Skeletal muscle tissue (tissue), 3 donors: ENCODE measurements at regions not wholly inside any gene's neighbourhood (a gene's known extent, or its start where the extent isn't known, plus 50 kb on each side); places are given as distances from the start of the nearest gene placed in this dataset.

Experiments used
- H3K27ac ChIP-seq: one replicate; pipeline ENCODE4 v1.7.0; 2013; ENCODE audit warnings: mild to moderate bottlenecking, low read depth, low read length, inconsistent platforms
- H3K27me3 ChIP-seq, 3 donors: one replicate each; pipeline ENCODE4 v1.7.0; 2013; ENCODE audit warnings: low read length in 3 of 3; ENCODE audit not compliant: control insufficient read depth in 3 of 3, insufficient read depth in 3 of 3
- H3K36me3 ChIP-seq, 3 donors: one replicate each; pipeline ENCODE4 v1.7.0; 2013; ENCODE audit warnings: low read length in 3 of 3; ENCODE audit not compliant: control insufficient read depth in 3 of 3, insufficient read depth in 3 of 3
- H3K4me1 ChIP-seq, 3 donors: one replicate each; pipeline ENCODE4 v1.7.0; 2013; ENCODE audit warnings: low read length in 3 of 3, mild to moderate bottlenecking in 3 of 3; ENCODE audit not compliant: control insufficient read depth in 3 of 3, insufficient read depth in 3 of 3
- H3K4me3 ChIP-seq, 3 donors: one replicate each; pipeline ENCODE4 v1.7.0; 2013; ENCODE audit warnings: low read length in 3 of 3
- H3K9ac ChIP-seq, 3 donors: one replicate each; pipeline ENCODE4 v1.7.0; 2013; ENCODE audit warnings: low read length in 3 of 3, mild to moderate bottlenecking in 3 of 3, moderate library complexity in 2 of 3, low read depth in 1 of 3
- H3K9me3 ChIP-seq, 3 donors: one replicate each; pipeline ENCODE4 v1.7.0; 2013; ENCODE audit warnings: low read length in 3 of 3; ENCODE audit not compliant: control insufficient read depth in 3 of 3
- donor health status: Osteomylitis.

DNA sequence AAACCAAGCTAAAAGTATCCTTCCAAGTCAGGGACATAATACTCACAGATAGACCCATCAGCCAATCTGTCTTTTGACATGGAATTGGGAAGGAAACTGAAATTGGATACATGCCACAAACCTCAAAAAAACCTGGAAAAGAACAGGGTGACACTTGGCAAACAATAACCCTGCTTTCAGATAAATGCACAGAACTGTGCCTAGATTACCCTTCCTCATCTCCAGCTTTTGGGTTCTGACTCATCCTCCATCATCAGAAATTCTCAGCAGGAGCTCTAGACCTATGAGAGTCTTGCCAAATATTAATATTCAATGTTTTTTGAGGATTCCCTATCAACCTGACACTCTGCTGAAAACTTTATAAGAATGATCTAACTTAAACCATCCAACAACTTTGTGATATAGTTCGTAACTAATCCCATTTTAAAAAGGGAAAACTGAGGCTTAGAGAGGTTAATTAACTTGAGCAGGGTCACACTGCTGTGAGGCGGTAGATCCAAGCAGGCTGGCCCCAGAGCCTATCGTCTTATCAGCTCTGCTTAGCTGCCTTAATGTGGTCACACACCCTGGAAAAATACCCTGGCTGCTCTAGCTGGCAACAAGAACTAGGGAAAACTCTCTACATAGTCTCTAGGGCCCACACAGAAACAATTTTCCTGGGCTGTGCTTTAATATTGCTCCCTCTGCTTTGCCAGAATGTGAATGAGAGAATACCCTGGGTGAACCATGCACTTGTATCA, 157.0 kb upstream of the TRPC7 start:
- no peak overlapping the region for H3K4me3 ChIP-seq
- no peak overlapping the region for H3K9ac ChIP-seq
- H3K9me3 ChIP-seq = no peaks in the 10 kb centered on the region
- H3K4me1 ChIP-seq = no peaks in the 10 kb centered on the region
- no peaks in the 10 kb centered on the region for H3K36me3 ChIP-seq
- H3K27ac ChIP-seq = no peak overlapping the region
- H3K27me3 ChIP-seq = peaks cover 0 to 2% (median 0%) of the 10 kb centered on the region in 3 donors

DNA sequence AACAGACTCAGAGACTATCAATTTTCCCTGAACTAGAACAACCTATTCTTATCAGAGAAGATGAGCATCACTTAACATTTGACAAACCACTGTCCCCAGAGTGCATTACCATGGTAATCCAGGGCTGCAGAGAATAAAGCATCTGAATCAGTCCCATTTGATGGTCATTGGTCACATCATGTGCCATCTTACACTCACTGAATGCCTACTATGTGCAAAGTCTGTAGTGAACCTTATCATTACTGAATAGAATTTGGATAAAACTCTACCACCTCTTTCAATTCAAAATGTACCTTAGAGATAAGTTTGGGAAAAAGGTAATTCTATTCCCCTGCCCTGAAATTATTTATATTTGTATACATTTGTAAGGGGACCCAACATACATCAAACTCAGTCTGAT, 156.4 kb upstream of the TRPC7 start:
- no peaks in the 10 kb centered on the region for H3K4me1 ChIP-seq
- H3K27ac ChIP-seq = no peak overlapping the region
- H3K36me3 ChIP-seq = no peaks in the 10 kb centered on the region
- peaks cover 0 to 2% (median 0%) of the 10 kb centered on the region in 3 donors for H3K27me3 ChIP-seq
- H3K9me3 ChIP-seq = no peaks in the 10 kb centered on the region
- no peak overlapping the region for H3K9ac ChIP-seq
- H3K4me3 ChIP-seq = no peak overlapping the region

DNA sequence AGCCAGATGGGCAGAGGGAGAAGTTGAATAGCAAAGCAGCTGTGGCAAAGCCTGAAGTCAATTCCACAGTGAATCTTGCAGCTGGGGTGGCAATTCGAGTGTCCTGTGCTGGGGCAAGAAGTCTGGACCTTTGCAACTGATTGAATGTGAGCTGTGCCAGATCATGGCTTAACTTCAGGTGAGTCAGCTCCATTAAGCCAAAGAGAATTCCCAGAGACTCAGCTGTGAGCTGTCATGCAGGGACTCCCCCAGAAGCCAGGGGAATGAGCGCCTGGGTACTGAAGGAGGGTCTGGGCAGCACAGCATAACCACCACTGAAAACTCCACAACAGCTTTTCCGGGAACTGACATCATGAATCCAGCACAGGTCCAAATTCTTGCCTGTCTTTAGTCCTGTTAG, 153.5 kb upstream of the TRPC7 start:
- Histone ChIP-seq H3K27ac (no peak overlapping the region), H3K36me3 (no peaks in the 10 kb centered on the region), H3K27me3 (no peaks in the 10 kb centered on the region), H3K9me3 (no peaks in the 10 kb centered on the region), H3K9ac (no peak overlapping the region), H3K4me3 (no peak overlapping the region), H3K4me1 (no peaks in the 10 kb centered on the region)

DNA sequence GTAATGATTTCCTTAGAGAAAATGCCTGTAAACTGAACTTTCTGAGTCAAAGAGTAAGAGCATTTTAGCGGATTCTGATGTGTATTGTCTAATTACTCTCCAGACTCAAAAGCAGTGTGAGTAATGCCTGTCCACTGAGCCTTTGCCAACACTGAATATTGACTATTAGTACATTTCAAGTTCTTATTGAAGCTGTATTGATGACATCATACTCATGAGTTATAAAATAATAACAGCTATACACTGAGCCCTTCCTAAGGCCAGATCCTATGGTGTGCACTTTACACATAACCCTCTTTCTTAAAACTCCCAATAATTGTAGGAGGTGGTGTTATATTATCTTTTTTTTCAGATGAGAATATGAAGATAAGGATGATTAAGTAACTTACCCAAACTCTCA, 152.8 kb upstream of the TRPC7 start:
- no peaks in the 10 kb centered on the region for H3K9me3 ChIP-seq
- no peaks in the 10 kb centered on the region for H3K4me1 ChIP-seq
- no peaks in the 10 kb centered on the region for H3K27me3 ChIP-seq
- no peak overlapping the region for H3K9ac ChIP-seq
- no peak overlapping the region for H3K4me3 ChIP-seq
- no peak overlapping the region for H3K27ac ChIP-seq
- H3K36me3 ChIP-seq = no peaks in the 10 kb centered on the region

DNA sequence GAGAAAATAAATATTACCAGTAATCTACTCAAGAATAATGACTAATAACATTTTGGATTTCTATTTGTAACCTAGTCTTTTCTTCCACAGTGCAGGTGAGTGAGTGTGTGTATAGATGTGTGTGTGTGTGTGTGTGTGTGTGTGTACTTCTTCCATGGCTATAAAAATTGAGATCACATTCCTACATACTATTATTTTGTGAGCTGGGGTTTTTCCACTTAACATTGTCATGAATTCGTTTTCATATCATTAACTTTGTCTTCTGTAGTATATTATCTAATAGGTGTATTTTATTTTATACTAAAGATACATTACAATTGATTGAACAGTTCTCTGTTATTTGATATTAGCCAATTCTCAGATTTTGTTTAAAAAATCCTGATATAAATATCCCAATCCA, 152.4 kb upstream of the TRPC7 start:
- Histone ChIP-seq H3K4me3 (no peak overlapping the region), H3K9me3 (no peaks in the 10 kb centered on the region), H3K27ac (no peak overlapping the region), H3K36me3 (no peaks in the 10 kb centered on the region), H3K27me3 (no peaks in the 10 kb centered on the region), H3K9ac (no peak overlapping the region), H3K4me1 (no peaks in the 10 kb centered on the region)

DNA sequence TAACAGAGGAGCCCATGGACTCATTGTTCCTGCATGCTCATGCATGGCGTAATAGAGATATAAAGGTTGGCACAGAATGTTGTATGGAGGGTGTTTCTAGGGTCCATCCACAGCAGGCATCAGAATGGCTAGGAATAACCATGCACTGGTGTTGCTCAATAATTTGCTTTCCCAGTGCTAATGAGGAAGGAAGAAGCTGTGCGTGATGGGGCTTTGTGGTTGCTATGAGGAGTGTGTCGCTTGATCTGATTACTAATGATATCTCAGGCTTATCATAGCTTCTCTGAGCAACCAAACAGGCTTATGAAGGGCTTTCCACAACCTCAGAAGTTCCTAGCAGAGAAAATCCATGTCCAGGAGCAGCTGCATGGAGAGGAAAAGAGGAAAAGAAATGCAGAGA, 151.3 kb upstream of the TRPC7 start:
- Histone ChIP-seq H3K9me3 (no peaks in the 10 kb centered on the region), H3K36me3 (no peaks in the 10 kb centered on the region), H3K4me3 (no peak overlapping the region), H3K9ac (no peak overlapping the region), H3K27ac (no peak overlapping the region), H3K4me1 (no peaks in the 10 kb centered on the region), H3K27me3 (no peaks in the 10 kb centered on the region)

DNA sequence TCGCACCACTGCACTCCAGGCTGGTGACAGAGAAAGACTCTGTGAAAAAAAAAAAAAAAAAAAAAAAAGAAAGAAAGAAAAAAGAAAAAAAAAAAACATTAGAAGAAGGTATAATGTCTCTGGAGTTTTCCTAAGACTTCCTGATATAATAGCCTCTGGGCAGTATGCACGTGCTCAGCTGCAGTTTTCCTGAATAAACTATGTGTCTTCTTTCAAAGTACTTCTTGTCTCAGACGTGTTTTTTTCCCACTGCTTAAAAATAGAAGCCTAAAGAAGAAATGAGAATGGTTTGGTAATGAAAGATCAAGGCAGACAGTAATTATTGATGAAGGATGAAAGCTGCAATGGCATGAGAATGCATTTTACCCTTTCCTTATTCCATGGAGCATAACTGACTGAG, 148.1 kb upstream of the TRPC7 start:
- Histone ChIP-seq H3K9me3 (no peaks in the 10 kb centered on the region), H3K36me3 (no peaks in the 10 kb centered on the region), H3K27me3 (no peaks in the 10 kb centered on the region), H3K4me1 (no peaks in the 10 kb centered on the region), H3K9ac (no peak overlapping the region), H3K27ac (no peak overlapping the region), H3K4me3 (no peak overlapping the region)

DNA sequence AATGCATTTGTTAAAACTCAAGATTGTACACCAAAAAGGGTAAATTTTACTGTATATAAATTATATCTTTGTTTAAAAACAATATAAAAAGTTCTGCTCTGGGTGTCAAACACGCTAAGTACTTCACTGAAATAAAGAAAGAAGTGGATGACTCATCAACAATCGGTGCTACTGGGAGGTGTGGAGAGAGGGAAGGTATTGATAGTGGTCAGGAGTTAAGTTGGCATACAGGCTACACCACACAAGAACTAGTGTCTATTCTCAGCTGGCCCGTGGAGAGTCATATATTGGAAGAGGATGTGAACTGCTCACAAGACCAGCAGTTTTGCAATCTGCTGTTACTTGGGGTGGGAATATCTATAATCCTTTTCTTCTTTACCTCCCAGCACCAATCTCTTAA, 145.7 kb upstream of the TRPC7 start:
- H3K4me3 ChIP-seq = no peak overlapping the region
- no peaks in the 10 kb centered on the region for H3K36me3 ChIP-seq
- H3K9me3 ChIP-seq = no peaks in the 10 kb centered on the region
- H3K27ac ChIP-seq = no peak overlapping the region
- no peaks in the 10 kb centered on the region for H3K4me1 ChIP-seq
- no peak overlapping the region for H3K9ac ChIP-seq
- no peaks in the 10 kb centered on the region for H3K27me3 ChIP-seq

GRCh38 chr5:136510481-136510880, 145.1 kb upstream of the TRPC7 start:
- Histone ChIP-seq H3K4me1 (no peaks in the 10 kb centered on the region), H3K9ac (no peak overlapping the region), H3K27me3 (no peaks in the 10 kb centered on the region), H3K9me3 (no peaks in the 10 kb centered on the region), H3K36me3 (no peaks in the 10 kb centered on the region), H3K4me3 (no peak overlapping the region), H3K27ac (no peak overlapping the region)

DNA sequence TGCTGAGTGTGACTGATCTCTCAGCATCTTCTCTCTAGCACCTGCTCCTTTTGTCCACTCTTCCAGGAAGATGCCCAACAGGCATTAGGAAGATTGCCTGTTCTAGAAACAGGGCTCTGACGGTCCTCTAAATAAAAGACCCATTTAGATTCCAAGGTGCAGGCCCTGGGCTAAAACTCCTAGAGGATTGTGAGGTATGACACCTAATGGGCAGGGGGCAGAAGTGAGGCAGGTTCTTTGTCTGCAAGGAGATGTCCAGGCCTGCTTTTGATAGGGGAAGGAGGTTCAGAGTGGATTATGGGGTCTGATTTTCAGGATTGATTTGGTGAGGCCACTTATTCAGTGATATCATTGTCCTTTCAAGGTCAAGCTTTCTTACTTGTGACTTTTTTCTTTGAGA, 140.8 kb upstream of the TRPC7 start:
- no peak overlapping the region for H3K27ac ChIP-seq
- H3K4me3 ChIP-seq = no peak overlapping the region
- no peaks in the 10 kb centered on the region for H3K27me3 ChIP-seq
- H3K9ac ChIP-seq = no peak overlapping the region
- no peaks in the 10 kb centered on the region for H3K4me1 ChIP-seq
- no peaks in the 10 kb centered on the region for H3K9me3 ChIP-seq
- H3K36me3 ChIP-seq = no peaks in the 10 kb centered on the region
